GM12878 (cell line): ENCODE measurements at regions not wholly inside any gene's neighbourhood (a gene's known extent, or its start where the extent isn't known, plus 50 kb on each side); places are given as distances from the start of the nearest gene placed in this dataset.
A peak's percentile ranks its signal among the peaks of the same experiment; 100 is the strongest.

Experiments used
- ATAC-seq: fragments of 200-7000 bp; cut with Tn5 transposase; 3 replicates; pipeline ENCODE4 v1.9.1; 2020; ENCODE audit warnings: mild to moderate bottlenecking, moderate library complexity
- BruUV-seq: library from RNA; stranded (reverse); fragments of 400-500 nt; replicated peaks from 2 replicates; lab custom pipeline; 2021; lab: Mats Ljungman, UMichigan
- CTCF ChIA-PET: fragments of 300-600 bp; sonication (Branson Sonifier 250); formaldehyde crosslinking; extraction: SDS; loops from one replicate; lab custom pipeline; 2021; ENCODE audit warnings: inconsistent platforms; lab: Yijun Ruan, JAX
- POLR2A ChIA-PET: fragments of 350-600 bp; formaldehyde crosslinking; extraction: SDS; loops from one replicate; lab custom pipeline; 2021; ENCODE audit warnings: inconsistent platforms; lab: Charles Lee
- RAD21 ChIA-PET: fragments of 300-600 bp; sonication (Branson Sonifier 250); formaldehyde crosslinking; loops from one replicate; lab custom pipeline; 2023; ENCODE audit warnings: antibody characterized with exemption; ENCODE audit not compliant: unreplicated experiment; lab: Charles Lee
- SMC1A ChIA-PET: fragments of 300-600 bp; sonication (Branson Sonifier 250); formaldehyde crosslinking; loops from one replicate; lab custom pipeline; 2023; ENCODE audit not compliant: unreplicated experiment, uncharacterized antibody; lab: Charles Lee
- DNase-seq: peaks from one replicate; pipeline ENCODE4 v3.0.0-alpha.2; 2011; ENCODE audit warnings: low read depth, low spot score
- FAIRE-seq: peaks from 3 replicates; lab custom pipeline; 2011; peaks lifted over from hg19 to GRCh38; lab: Jason Lieb, UNC
- H2AFZ ChIP-seq: 2 replicates; pipeline ENCODE4 v1.6.0; 2011; ENCODE audit warnings: low read depth, low read length, control low read depth; ENCODE audit not compliant: control insufficient read depth
- H3K27ac ChIP-seq: 2 replicates; pipeline ENCODE4 v1.5.1; 2011; ENCODE audit warnings: control low read depth; ENCODE audit not compliant: control insufficient read depth, insufficient read depth
- H3K27me3 ChIP-seq, 2 experiments: replicated peaks in 1 of 2; 2 replicates each; pipeline versions ENCODE4 v1.6.0 to v1.6.1; 2011; ENCODE audit warnings: low read length in 1 of 2; ENCODE audit not compliant: control insufficient read depth in 2 of 2, insufficient read depth in 2 of 2
- H3K36me3 ChIP-seq, 2 experiments: 2 replicates each; pipeline ENCODE4 v1.5.1; 2011; ENCODE audit warnings: low read length in 1 of 2; ENCODE audit not compliant: control insufficient read depth in 2 of 2, insufficient read depth in 2 of 2
- H3K4me1 ChIP-seq: 2 replicates; pipeline ENCODE4 v1.6.1; 2011; ENCODE audit warnings: mild to moderate bottlenecking, low read length, moderate library complexity, mixed read lengths; ENCODE audit not compliant: control insufficient read depth, insufficient read depth
- H3K4me2 ChIP-seq: 2 replicates; pipeline ENCODE4 v1.6.0; 2011; ENCODE audit warnings: control low read depth; ENCODE audit not compliant: control insufficient read depth, insufficient read depth
- H3K4me3 ChIP-seq: fragments of 200-600 bp; sonication (generic); 2 replicates; pipeline ENCODE4 v1.5.1; 2016
- H3K79me2 ChIP-seq: 2 replicates; pipeline ENCODE4 v1.6.0; 2011; ENCODE audit warnings: low read length; ENCODE audit not compliant: control insufficient read depth, insufficient read depth
- H3K9ac ChIP-seq: 2 replicates; pipeline ENCODE4 v1.8.0; 2011; ENCODE audit warnings: low read length, control low read depth, mixed read lengths; ENCODE audit not compliant: control insufficient read depth, insufficient read depth
- H3K9me3 ChIP-seq: replicated peaks from 3 replicates; pipeline ENCODE4 v1.5.1; 2011; ENCODE audit warnings: mild to moderate bottlenecking, low read length; ENCODE audit not compliant: control insufficient read depth, insufficient read depth
- H4K20me1 ChIP-seq: 2 replicates; pipeline ENCODE4 v1.6.0; 2011; ENCODE audit not compliant: control insufficient read depth, insufficient read depth
- CHD2 ChIP-seq: IDR thresholded peaks from 2 replicates; pipeline ENCODE4 v1.6.1; 2011; ENCODE audit warnings: low read depth, low read length, improper control_type of control experiment, borderline replicate concordance
- KLF5 ChIP-seq: fragments of 450-650 bp; IDR thresholded peaks from 2 replicates; pipeline ENCODE4 v1.6.1; 2014; ENCODE audit warnings: mild to moderate bottlenecking; ENCODE audit not compliant: partially characterized antibody
- RAD21 ChIP-seq: IDR thresholded peaks from 2 replicates; pipeline ENCODE4 v1.6.1; 2011; ENCODE audit warnings: mild to moderate bottlenecking, low read depth, low read length, moderate library complexity; ENCODE audit not compliant: insufficient read depth
- RB1 ChIP-seq: fragments of 450-650 bp; formaldehyde crosslinking; IDR thresholded peaks from 2 replicates; pipeline ENCODE4 v1.6.1; 2017; ENCODE audit warnings: mild to moderate bottlenecking, borderline replicate concordance
- ZNF217 ChIP-seq: fragments of 450-650 bp; IDR thresholded peaks from 2 replicates; pipeline ENCODE4 v1.6.1; 2017; ENCODE audit warnings: antibody characterized with exemption, mild to moderate bottlenecking
- ZZZ3 ChIP-seq: IDR thresholded peaks from 2 replicates; pipeline ENCODE4 v1.6.1; 2011; ENCODE audit warnings: low read depth; ENCODE audit not compliant: control insufficient read depth, insufficient read length
- WGBS: methylation state at CpG from one replicate; pipeline ENCODE4 v1.1.6; 2016; ENCODE audit warnings: low lambda C conversion rate; ENCODE audit not compliant: insufficient replicate concordance, insufficient coverage; ENCODE audit errors: missing lambda C conversion rate; 5-methylcytosine and 5-hydroxymethylcytosine counted together
- in situ Hi-C: fragments of 300-500 bp; cut with MboI; formaldehyde crosslinking; loops from 9 replicates; pipeline ENCODE4 v1.14.3; 2018; ENCODE audit warnings: mixed read lengths
- intact Hi-C: fragments of 100-400 bp; cut with micrococcal nuclease; formaldehyde crosslinking; loops from one replicate; pipeline ENCODE4 v1.14.2; 2022; ENCODE audit not compliant: unreplicated experiment
- TF ChIP-seq, protein P1 (sequence below), 3 experiments: IDR thresholded peaks in 2 of 3; conservative IDR thresholded peaks in 1 of 3; 2 replicates each; pipeline ENCODE4 v1.5.1; 2011; ENCODE audit warnings: low read depth in 3 of 3, low read length in 3 of 3, mild to moderate bottlenecking in 3 of 3, control low read depth in 2 of 3, moderate library complexity in 2 of 3, inconsistent platforms in 1 of 3, mixed read lengths in 1 of 3; ENCODE audit not compliant: control insufficient read depth in 2 of 3, insufficient read depth in 1 of 3; ENCODE audit errors: extremely low read depth in 1 of 3

DNA sequence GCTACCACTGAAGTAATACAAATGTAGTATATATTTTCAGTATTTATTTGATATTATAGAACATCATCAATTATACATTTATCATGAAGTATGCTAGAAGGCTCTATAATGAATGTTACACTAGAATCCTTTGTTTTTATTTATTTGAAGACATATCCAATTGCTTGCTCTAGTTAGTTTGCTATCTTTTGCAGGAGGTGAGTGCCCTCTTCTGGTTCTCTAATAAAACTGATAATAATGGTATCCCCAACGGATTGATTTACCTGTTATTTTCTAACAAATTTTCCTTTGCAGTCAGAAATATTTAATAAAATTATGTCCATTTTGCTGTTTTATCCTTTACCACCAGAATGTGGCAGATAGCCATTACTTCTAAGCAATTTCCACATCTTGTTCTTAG is 274.3 kb upstream of the TACR3 start:
- FAIRE-seq (no peak), ATAC-seq (no peak), DNase-seq (no peak)
- 0% methylated on average over 1 of the region's 1 CpG for WGBS
- H3K4me2 ChIP-seq = no peak overlapping the region
- no peaks in the 10 kb centered on the region for H3K27me3 ChIP-seq
- H3K4me3 ChIP-seq = no peak overlapping the region
- TF ChIP-seq RAD21 (peak; percentile 31; the same call in 1 of the 2 replicates), ZZZ3 (no peak)
- TF ChIP-seq, protein P1, sequence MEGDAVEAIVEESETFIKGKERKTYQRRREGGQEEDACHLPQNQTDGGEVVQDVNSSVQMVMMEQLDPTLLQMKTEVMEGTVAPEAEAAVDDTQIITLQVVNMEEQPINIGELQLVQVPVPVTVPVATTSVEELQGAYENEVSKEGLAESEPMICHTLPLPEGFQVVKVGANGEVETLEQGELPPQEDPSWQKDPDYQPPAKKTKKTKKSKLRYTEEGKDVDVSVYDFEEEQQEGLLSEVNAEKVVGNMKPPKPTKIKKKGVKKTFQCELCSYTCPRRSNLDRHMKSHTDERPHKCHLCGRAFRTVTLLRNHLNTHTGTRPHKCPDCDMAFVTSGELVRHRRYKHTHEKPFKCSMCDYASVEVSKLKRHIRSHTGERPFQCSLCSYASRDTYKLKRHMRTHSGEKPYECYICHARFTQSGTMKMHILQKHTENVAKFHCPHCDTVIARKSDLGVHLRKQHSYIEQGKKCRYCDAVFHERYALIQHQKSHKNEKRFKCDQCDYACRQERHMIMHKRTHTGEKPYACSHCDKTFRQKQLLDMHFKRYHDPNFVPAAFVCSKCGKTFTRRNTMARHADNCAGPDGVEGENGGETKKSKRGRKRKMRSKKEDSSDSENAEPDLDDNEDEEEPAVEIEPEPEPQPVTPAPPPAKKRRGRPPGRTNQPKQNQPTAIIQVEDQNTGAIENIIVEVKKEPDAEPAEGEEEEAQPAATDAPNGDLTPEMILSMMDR (IDR thresholded peaks at IDR 0.05 in 2 of 3, conservative IDR thresholded peaks at IDR 0.05 in 1 of 3; ENCODE audit: control insufficient read depth in 2 of 3, extremely low read depth in 1 of 3, insufficient read depth in 1 of 3, low read depth in 3 of 3, low read length in 3 of 3) = peak; percentile 1 to 21 (median 19); a peak in 2 of 6 replicates
- H3K9me3 ChIP-seq = peaks cover 2% of the 10 kb centered on the region; the same call in 2 of the 3 replicates
- no peaks in the 10 kb centered on the region for H3K4me1 ChIP-seq
- no TSS peak for BruUV-seq
- intact Hi-C loops (no loop called here), in situ Hi-C loops (no loop called here)
- ChIA-PET POLR2A (no interaction called here), SMC1A (no interaction called here), CTCF (no interaction called here), RAD21 (interaction anchor here (1.2 kb wide), 1 partner anchor 670 kb away, joined by 3 read pairs; no protein-coding TSS in a partner anchor)
- no peak overlapping the region for H3K27ac ChIP-seq
- no peaks in the 10 kb centered on the region for H3K36me3 ChIP-seq
- no peak overlapping the region for H3K9ac ChIP-seq
- no peaks in the 10 kb centered on the region for H4K20me1 ChIP-seq
- H3K79me2 ChIP-seq = no peaks in the 10 kb centered on the region
- no peak overlapping the region for H2AFZ ChIP-seq

GRCh38 chr4:103982454-103982853 is 262.7 kb upstream of the TACR3 start:
- intact Hi-C loops (no loop called here), in situ Hi-C loops (no loop called here)
- ATAC-seq (no peak), FAIRE-seq (no peak), DNase-seq (no peak)
- H3K4me2 ChIP-seq = no peak overlapping the region
- H3K9ac ChIP-seq = no peak overlapping the region
- H3K27ac ChIP-seq = no peak overlapping the region
- ChIA-PET SMC1A (no interaction called here), RAD21 (no interaction called here), POLR2A (no interaction called here), CTCF (no interaction called here)
- H3K4me1 ChIP-seq = no peaks in the 10 kb centered on the region
- H2AFZ ChIP-seq = no peak overlapping the region
- H4K20me1 ChIP-seq = no peaks in the 10 kb centered on the region
- H3K36me3 ChIP-seq = no peaks in the 10 kb centered on the region
- TF ChIP-seq RB1 = no peak
- no peak for TF ChIP-seq CHD2
- TF ChIP-seq ZNF217 = no peak
- no peak for TF ChIP-seq KLF5
- no peaks in the 10 kb centered on the region for H3K27me3 ChIP-seq
- no peaks in the 10 kb centered on the region for H3K79me2 ChIP-seq
- H3K4me3 ChIP-seq = no peak overlapping the region
- no TSS peak for BruUV-seq
- H3K9me3 ChIP-seq = no peaks in the 10 kb centered on the region
